Trophoblast cell (in vitro differentiated cells and primary cell): ENCODE measurements at regions not wholly inside any gene's neighbourhood (a gene's known extent, or its start where the extent isn't known, plus 50 kb on each side); places are given as distances from the start of the nearest gene placed in this dataset.

Experiments used
- DNase-seq, 2 donors: peaks; one replicate each; pipeline ENCODE4 v3.0.0-alpha.2; 2016
- H2AFZ ChIP-seq: 2 replicates; pipeline ENCODE4 v1.6.1; 2013; ENCODE audit warnings: low read length, moderate library complexity, mild to moderate bottlenecking; ENCODE audit not compliant: insufficient read depth, poor library complexity
- H2AK5ac ChIP-seq: 2 replicates; pipeline ENCODE4 v1.6.1; 2013; ENCODE audit warnings: mild to moderate bottlenecking, low read length
- H2BK120ac ChIP-seq: 2 replicates; pipeline ENCODE4 v1.6.1; 2013; ENCODE audit warnings: low read length, mild to moderate bottlenecking, moderate library complexity; ENCODE audit not compliant: insufficient read depth, poor library complexity
- H2BK12ac ChIP-seq: 2 replicates; pipeline ENCODE4 v1.6.1; 2013; ENCODE audit warnings: mild to moderate bottlenecking, low read length, moderate library complexity
- H2BK5ac ChIP-seq: 2 replicates; pipeline ENCODE4 v1.6.1; 2013; ENCODE audit warnings: low read length, low read depth, moderate library complexity, mild to moderate bottlenecking; ENCODE audit not compliant: poor library complexity
- H3K14ac ChIP-seq: 2 replicates; pipeline ENCODE4 v1.6.1; 2013; ENCODE audit warnings: mild to moderate bottlenecking, low read length
- H3K18ac ChIP-seq: 2 replicates; pipeline ENCODE4 v1.6.1; 2013; ENCODE audit warnings: mild to moderate bottlenecking, low read length
- H3K23ac ChIP-seq: 2 replicates; pipeline ENCODE4 v1.6.1; 2013; ENCODE audit warnings: low read length
- H3K27ac ChIP-seq: 2 replicates; pipeline ENCODE4 v1.5.1; 2013; ENCODE audit warnings: low read depth, mild to moderate bottlenecking, inconsistent platforms, low read length, moderate library complexity
- H3K27me3 ChIP-seq: 2 replicates; pipeline ENCODE4 v1.6.1; 2013; ENCODE audit warnings: inconsistent platforms, mild to moderate bottlenecking, low read length, moderate library complexity; ENCODE audit not compliant: insufficient read depth
- H3K36me3 ChIP-seq, 2 experiments: 1 replicate in 1 of 2; 2 replicates in 1 of 2; pipeline ENCODE4 v1.6.1; 2013; ENCODE audit warnings: low read length in 2 of 2, mild to moderate bottlenecking in 2 of 2, moderate library complexity in 1 of 2; ENCODE audit not compliant: insufficient read depth in 2 of 2, control insufficient read depth in 1 of 2
- H3K4ac ChIP-seq: 2 replicates; pipeline ENCODE4 v1.6.1; 2013; ENCODE audit warnings: low read depth, mild to moderate bottlenecking, low read length, moderate library complexity
- H3K4me1 ChIP-seq, 2 experiments: 1 replicate in 1 of 2; 2 replicates in 1 of 2; pipeline ENCODE4 v1.6.1; 2013; ENCODE audit warnings: low read length in 2 of 2, mild to moderate bottlenecking in 2 of 2, moderate library complexity in 1 of 2; ENCODE audit not compliant: insufficient read depth in 2 of 2, control insufficient read depth in 1 of 2
- H3K4me2 ChIP-seq: 2 replicates; pipeline ENCODE4 v1.6.1; 2013; ENCODE audit warnings: inconsistent platforms, mild to moderate bottlenecking, low read length, moderate library complexity
- H3K4me3 ChIP-seq: 2 replicates; pipeline ENCODE4 v1.5.1; 2013; ENCODE audit warnings: mild to moderate bottlenecking, low read depth, low read length, inconsistent platforms
- H3K79me1 ChIP-seq: one replicate; pipeline ENCODE4 v1.6.1; 2013; ENCODE audit warnings: low read length
- H3K79me2 ChIP-seq: 2 replicates; pipeline ENCODE4 v1.6.1; 2013; ENCODE audit warnings: low read length, mild to moderate bottlenecking; ENCODE audit not compliant: control insufficient read depth, insufficient read depth, poor library complexity
- H3K9ac ChIP-seq: 2 replicates; pipeline ENCODE4 v1.6.1; 2013; ENCODE audit warnings: mild to moderate bottlenecking, low read length
- H3K9me3 ChIP-seq: 2 replicates; pipeline ENCODE4 v1.6.1; 2013; ENCODE audit warnings: low read depth, mild to moderate bottlenecking, control low read depth, inconsistent platforms, low read length; ENCODE audit not compliant: insufficient read depth
- H4K12ac ChIP-seq: 2 replicates; pipeline ENCODE4 v1.6.1; 2013; ENCODE audit warnings: low read depth, mild to moderate bottlenecking, low read length, moderate library complexity
- H4K8ac ChIP-seq: 2 replicates; pipeline ENCODE4 v1.6.1; 2013; ENCODE audit warnings: low read depth, mild to moderate bottlenecking, low read length, moderate library complexity
- H4K91ac ChIP-seq: one replicate; pipeline ENCODE4 v1.6.1; 2013; ENCODE audit warnings: low read depth, mild to moderate bottlenecking, low read length, moderate library complexity
- WGBS: extraction: QIAGEN DNeasy Blood & Tissue Kit; methylation state at CpG from one replicate; pipeline ENCODE4 v1.1.7; 2013; ENCODE audit warnings: missing lambda C conversion rate; ENCODE audit not compliant: insufficient read length, insufficient coverage; ENCODE audit errors: extremely low coverage; 5-methylcytosine and 5-hydroxymethylcytosine counted together

DNA sequence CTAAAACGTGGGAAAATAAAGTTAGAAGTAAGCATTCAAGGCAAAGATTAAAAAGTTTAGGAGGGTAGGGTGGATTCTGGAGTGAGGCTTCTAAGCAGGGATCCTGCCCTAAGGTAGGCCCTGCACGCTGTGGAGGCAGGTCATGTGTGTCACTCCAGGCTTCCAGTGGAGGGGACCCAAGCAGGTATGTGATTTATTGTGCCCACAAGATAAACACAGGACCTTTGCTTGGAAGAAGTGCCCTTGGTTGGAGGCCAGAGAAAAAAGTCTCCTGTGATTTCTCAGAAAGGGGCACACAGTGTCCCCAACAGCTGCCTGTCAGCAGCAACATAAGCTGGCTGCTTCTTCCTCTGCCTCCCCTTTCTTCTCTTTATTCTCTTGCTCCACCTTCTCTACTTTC, 110.8 kb downstream of the FOXD2 start:
- H3K9ac ChIP-seq: no peak overlapping the region
- H3K23ac ChIP-seq: no peak overlapping the region
- no peaks in the 10 kb centered on the region for H3K79me1 ChIP-seq
- no peak overlapping the region for H3K4me3 ChIP-seq
- H2BK120ac ChIP-seq: no peak overlapping the region
- no peaks in the 10 kb centered on the region for H3K36me3 ChIP-seq
- no peak overlapping the region for H4K8ac ChIP-seq
- H3K9me3 ChIP-seq: no peaks in the 10 kb centered on the region
- no peak overlapping the region for H3K27ac ChIP-seq
- H3K79me2 ChIP-seq: no peaks in the 10 kb centered on the region
- no peak overlapping the region for H2AK5ac ChIP-seq
- H4K91ac ChIP-seq: no peak overlapping the region
- no peak for DNase-seq
- H2AFZ ChIP-seq: no peak overlapping the region
- H3K4me2 ChIP-seq: no peak overlapping the region
- no peak overlapping the region for H3K14ac ChIP-seq
- H2BK12ac ChIP-seq: no peak overlapping the region
- H4K12ac ChIP-seq: no peak overlapping the region
- no peaks in the 10 kb centered on the region for H3K4me1 ChIP-seq
- H3K27me3 ChIP-seq: no peaks in the 10 kb centered on the region
- no peak overlapping the region for H2BK5ac ChIP-seq
- no peak overlapping the region for H3K18ac ChIP-seq
- H3K4ac ChIP-seq: no peak overlapping the region
- no CpG with 5 or more reads among the region's 2 CpGs for WGBS

DNA sequence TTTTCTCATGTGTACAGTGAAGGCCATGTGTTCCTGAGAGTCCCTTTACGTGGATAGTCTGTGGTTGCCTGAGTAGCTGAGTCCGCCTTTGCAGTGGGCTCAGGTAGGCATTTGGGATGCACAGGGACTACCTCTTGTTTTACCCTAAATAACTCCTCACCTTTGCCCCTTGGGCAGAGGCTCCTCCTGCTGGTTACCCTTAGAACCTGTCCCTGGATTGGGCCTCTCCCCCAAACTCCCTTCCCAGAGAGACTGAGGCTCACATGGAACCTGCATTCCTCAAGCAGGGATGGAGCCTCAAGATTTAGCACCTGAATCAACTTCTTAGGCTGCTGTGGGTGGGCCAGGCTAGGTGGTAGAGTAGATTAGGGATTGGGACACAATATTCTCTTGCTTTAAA, 111.7 kb downstream of the FOXD2 start:
- Histone ChIP-seq H4K8ac (no peak overlapping the region), H3K4me3 (no peak overlapping the region), H3K9me3 (no peaks in the 10 kb centered on the region), H3K14ac (no peak overlapping the region), H3K23ac (no peak overlapping the region), H4K91ac (no peak overlapping the region), H3K9ac (no peak overlapping the region), H3K27ac (no peak overlapping the region), H2BK5ac (no peak overlapping the region), H3K36me3 (no peaks in the 10 kb centered on the region), H2BK120ac (no peak overlapping the region), H3K79me1 (no peaks in the 10 kb centered on the region), H3K18ac (no peak overlapping the region), H3K4ac (no peak overlapping the region), H2AFZ (no peak overlapping the region), H4K12ac (no peak overlapping the region), H3K4me1 (no peaks in the 10 kb centered on the region), H3K4me2 (no peak overlapping the region), H3K27me3 (no peaks in the 10 kb centered on the region), H2BK12ac (no peak overlapping the region), H3K79me2 (no peaks in the 10 kb centered on the region), H2AK5ac (no peak overlapping the region)
- DNase-seq: no peak
- no CpG with 5 or more reads among the region's 2 CpGs for WGBS

GRCh38 chr1:47550929-47551328, 113.1 kb downstream of the FOXD2 start:
- H3K27ac ChIP-seq: no peak overlapping the region
- no peaks in the 10 kb centered on the region for H3K9me3 ChIP-seq
- no peak overlapping the region for H2AFZ ChIP-seq
- no peak overlapping the region for H3K4me3 ChIP-seq
- no peak overlapping the region for H2AK5ac ChIP-seq
- no peaks in the 10 kb centered on the region for H3K79me1 ChIP-seq
- H3K18ac ChIP-seq: no peak overlapping the region
- H3K9ac ChIP-seq: no peak overlapping the region
- no peak overlapping the region for H4K91ac ChIP-seq
- DNase-seq: no peak
- no peak overlapping the region for H2BK5ac ChIP-seq
- H3K4ac ChIP-seq: no peak overlapping the region
- no peak overlapping the region for H2BK12ac ChIP-seq
- H3K23ac ChIP-seq: no peak overlapping the region
- H3K79me2 ChIP-seq: no peaks in the 10 kb centered on the region
- H3K4me1 ChIP-seq: no peaks in the 10 kb centered on the region
- H3K14ac ChIP-seq: no peak overlapping the region
- H3K4me2 ChIP-seq: no peak overlapping the region
- no peaks in the 10 kb centered on the region for H3K36me3 ChIP-seq
- H4K12ac ChIP-seq: no peak overlapping the region
- WGBS: no CpG with 5 or more reads among the region's 5 CpGs
- no peak overlapping the region for H2BK120ac ChIP-seq
- no peaks in the 10 kb centered on the region for H3K27me3 ChIP-seq
- no peak overlapping the region for H4K8ac ChIP-seq

- Histone ChIP-seq H3K36me3 (no peaks in the 10 kb centered on the region), H3K14ac (no peak overlapping the region), H3K4me3 (no peak overlapping the region), H3K79me1 (no peaks in the 10 kb centered on the region), H4K12ac (no peak overlapping the region), H3K9me3 (no peaks in the 10 kb centered on the region), H2BK12ac (no peak overlapping the region), H3K9ac (no peak overlapping the region), H3K79me2 (no peaks in the 10 kb centered on the region), H4K8ac (no peak overlapping the region), H2BK5ac (no peak overlapping the region), H3K4me1 (no peaks in the 10 kb centered on the region), H3K4me2 (no peak overlapping the region), H2BK120ac (no peak overlapping the region), H3K27ac (no peak overlapping the region), H4K91ac (no peak overlapping the region), H3K18ac (no peak overlapping the region), H3K23ac (no peak overlapping the region), H3K4ac (no peak overlapping the region), H3K27me3 (no peaks in the 10 kb centered on the region), H2AFZ (no peak overlapping the region), H2AK5ac (no peak overlapping the region)
- no CpG with 5 or more reads among the region's 4 CpGs for WGBS
- DNase-seq: no peak
Observed at GRCh38 chr1:47551971-47552528, 114.2 kb downstream of the FOXD2 start.
